ENCODE measurements at regions not wholly inside any gene's neighbourhood (a gene's known extent, or its start where the extent isn't known, plus 50 kb on each side); places are given as distances from the start of the nearest gene placed in this dataset.

- TF ChIP-seq CTCF (IDR thresholded peaks at IDR 0.05) (no peak), POLR2A (IDR thresholded peaks at IDR 0.05) (no peak), EP300 (IDR thresholded peaks at IDR 0.05) (no peak)
Observed at GRCh38 chr4:175103403-175103802, 185.2 kb downstream of the ADAM29 start.

Data from tibial nerve (tissue), 4 donors.